GM12878 (cell line): ENCODE measurements at regions not wholly inside any gene's neighbourhood (a gene's known extent, or its start where the extent isn't known, plus 50 kb on each side); places are given as distances from the start of the nearest gene placed in this dataset.

ENCODE experiments used
- ATAC-seq: fragments of 200-7000 bp; cut with Tn5 transposase; 3 replicates; pipeline ENCODE4 v1.9.1; 2020; ENCODE audit warnings: mild to moderate bottlenecking, moderate library complexity
- BruUV-seq: library from RNA; stranded (reverse); fragments of 400-500 nt; replicated peaks from 2 replicates; lab custom pipeline; 2021; lab: Mats Ljungman, UMichigan
- CTCF ChIA-PET: fragments of 300-600 bp; sonication (Branson Sonifier 250); formaldehyde crosslinking; extraction: SDS; loops from one replicate; lab custom pipeline; 2021; ENCODE audit warnings: inconsistent platforms; lab: Yijun Ruan, JAX
- POLR2A ChIA-PET: fragments of 350-600 bp; formaldehyde crosslinking; extraction: SDS; loops from one replicate; lab custom pipeline; 2021; ENCODE audit warnings: inconsistent platforms; lab: Charles Lee
- RAD21 ChIA-PET: fragments of 300-600 bp; sonication (Branson Sonifier 250); formaldehyde crosslinking; loops from one replicate; lab custom pipeline; 2023; ENCODE audit warnings: antibody characterized with exemption; ENCODE audit not compliant: unreplicated experiment; lab: Charles Lee
- SMC1A ChIA-PET: fragments of 300-600 bp; sonication (Branson Sonifier 250); formaldehyde crosslinking; loops from one replicate; lab custom pipeline; 2023; ENCODE audit not compliant: unreplicated experiment, uncharacterized antibody; lab: Charles Lee
- DNase-seq: peaks from one replicate; pipeline ENCODE4 v3.0.0-alpha.2; 2011; ENCODE audit warnings: low read depth, low spot score
- FAIRE-seq: peaks from 3 replicates; lab custom pipeline; 2011; peaks lifted over from hg19 to GRCh38; lab: Jason Lieb, UNC
- H2AFZ ChIP-seq: 2 replicates; pipeline ENCODE4 v1.6.0; 2011; ENCODE audit warnings: low read depth, low read length, control low read depth; ENCODE audit not compliant: control insufficient read depth
- H3K27ac ChIP-seq: 2 replicates; pipeline ENCODE4 v1.5.1; 2011; ENCODE audit warnings: control low read depth; ENCODE audit not compliant: control insufficient read depth, insufficient read depth
- H3K27me3 ChIP-seq, 2 experiments: replicated peaks in 1 of 2; 2 replicates each; pipeline versions ENCODE4 v1.6.0 to v1.6.1; 2011; ENCODE audit warnings: low read length in 1 of 2; ENCODE audit not compliant: control insufficient read depth in 2 of 2, insufficient read depth in 2 of 2
- H3K36me3 ChIP-seq, 2 experiments: 2 replicates each; pipeline ENCODE4 v1.5.1; 2011; ENCODE audit warnings: low read length in 1 of 2; ENCODE audit not compliant: control insufficient read depth in 2 of 2, insufficient read depth in 2 of 2
- H3K4me1 ChIP-seq: 2 replicates; pipeline ENCODE4 v1.6.1; 2011; ENCODE audit warnings: mild to moderate bottlenecking, low read length, moderate library complexity, mixed read lengths; ENCODE audit not compliant: control insufficient read depth, insufficient read depth
- H3K4me2 ChIP-seq: 2 replicates; pipeline ENCODE4 v1.6.0; 2011; ENCODE audit warnings: control low read depth; ENCODE audit not compliant: control insufficient read depth, insufficient read depth
- H3K4me3 ChIP-seq: fragments of 200-600 bp; sonication (generic); 2 replicates; pipeline ENCODE4 v1.5.1; 2016
- H3K79me2 ChIP-seq: 2 replicates; pipeline ENCODE4 v1.6.0; 2011; ENCODE audit warnings: low read length; ENCODE audit not compliant: control insufficient read depth, insufficient read depth
- H3K9ac ChIP-seq: 2 replicates; pipeline ENCODE4 v1.8.0; 2011; ENCODE audit warnings: low read length, control low read depth, mixed read lengths; ENCODE audit not compliant: control insufficient read depth, insufficient read depth
- H3K9me3 ChIP-seq: replicated peaks from 3 replicates; pipeline ENCODE4 v1.5.1; 2011; ENCODE audit warnings: mild to moderate bottlenecking, low read length; ENCODE audit not compliant: control insufficient read depth, insufficient read depth
- H4K20me1 ChIP-seq: 2 replicates; pipeline ENCODE4 v1.6.0; 2011; ENCODE audit not compliant: control insufficient read depth, insufficient read depth
- BACH1 ChIP-seq: fragments of 450-650 bp; IDR thresholded peaks from 2 replicates; pipeline ENCODE4 v1.6.1; 2017; ENCODE audit warnings: mild to moderate bottlenecking, borderline replicate concordance
- CEBPZ ChIP-seq: fragments of 150-350 bp; IDR thresholded peaks from 2 replicates; pipeline ENCODE4 v1.6.1; 2016; ENCODE audit warnings: low read depth, low read length
- NR2F1 ChIP-seq: fragments of 450-650 bp; conservative IDR thresholded peaks from 2 replicates; pipeline ENCODE4 v1.6.1; 2017; ENCODE audit warnings: mild to moderate bottlenecking
- PAX5 ChIP-seq: IDR thresholded peaks from 2 replicates; pipeline ENCODE4 v1.6.1; 2011; ENCODE audit warnings: low read depth, low read length, borderline replicate concordance
- RAD51 ChIP-seq: fragments of 450-650 bp; IDR thresholded peaks from 2 replicates; pipeline ENCODE4 v1.6.1; 2016; ENCODE audit warnings: moderate library complexity, mild to moderate bottlenecking, inconsistent platforms
- RBBP5 ChIP-seq: fragments of 200-600 bp; sonication (generic); conservative IDR thresholded peaks from 2 replicates; pipeline ENCODE4 v1.6.1; 2016
- SP1 ChIP-seq: IDR thresholded peaks from one replicate; pipeline ENCODE4 v1.6.1; 2011; ENCODE audit warnings: low read depth, low read length
- SPI1 ChIP-seq: IDR thresholded peaks from 2 replicates; pipeline ENCODE4 v1.6.1; 2011; ENCODE audit warnings: low read depth, mild to moderate bottlenecking, low read length, moderate library complexity, borderline replicate concordance; ENCODE audit not compliant: insufficient read depth
- SRF ChIP-seq, 2 experiments: IDR thresholded peaks; 2 replicates each; pipeline ENCODE4 v1.6.1; 2011; ENCODE audit warnings: low read depth in 2 of 2, low read length in 2 of 2, mild to moderate bottlenecking in 1 of 2, moderate library complexity in 1 of 2
- ZBED1 ChIP-seq: IDR thresholded peaks from 2 replicates; pipeline ENCODE4 v1.6.1; 2016; ENCODE audit warnings: borderline replicate concordance
- ZBTB11 ChIP-seq: fragments of 450-650 bp; formaldehyde crosslinking; IDR thresholded peaks from 2 replicates; pipeline ENCODE4 v1.5.0; 2022; ENCODE audit warnings: mild to moderate bottlenecking, missing genetic modification characterization
- WGBS: methylation state at CpG from one replicate; pipeline ENCODE4 v1.1.6; 2016; ENCODE audit warnings: low lambda C conversion rate; ENCODE audit not compliant: insufficient replicate concordance, insufficient coverage; ENCODE audit errors: missing lambda C conversion rate; 5-methylcytosine and 5-hydroxymethylcytosine counted together
- in situ Hi-C: fragments of 300-500 bp; cut with MboI; formaldehyde crosslinking; loops from 9 replicates; pipeline ENCODE4 v1.14.3; 2018; ENCODE audit warnings: mixed read lengths
- intact Hi-C: fragments of 100-400 bp; cut with micrococcal nuclease; formaldehyde crosslinking; loops from one replicate; pipeline ENCODE4 v1.14.2; 2022; ENCODE audit not compliant: unreplicated experiment

- TF ChIP-seq CEBPZ, result no peak
- TF ChIP-seq BACH1, result no peak
- TF ChIP-seq RAD51, result no peak
- TF ChIP-seq ZBED1, result no peak
- no peak for TF ChIP-seq PAX5
- TF ChIP-seq, all 136 proteins: peak for 0
Measured at GRCh38 chr3:178226094-178226493, 310.1 kb upstream of the KCNMB2 start (continued).

GRCh38 chr3:178231645-178232044, 304.6 kb upstream of the KCNMB2 start:
- Histone ChIP-seq H3K4me1 (no peaks in the 10 kb centered on the region), H3K36me3 (no peaks in the 10 kb centered on the region), H3K27ac (no peak overlapping the region), H3K9ac (no peak overlapping the region), H3K4me3 (no peak overlapping the region), H3K79me2 (no peaks in the 10 kb centered on the region), H3K9me3 (no peaks in the 10 kb centered on the region), H3K4me2 (no peak overlapping the region), H4K20me1 (no peaks in the 10 kb centered on the region), H3K27me3 (no peaks in the 10 kb centered on the region), H2AFZ (no peak overlapping the region)
- no peak for FAIRE-seq
- intact Hi-C loops, result no loop called here
- TF ChIP-seq ZBTB11 (no peak), RBBP5 (no peak), SP1 (no peak), SPI1 (no peak), NR2F1 (no peak), SRF (IDR thresholded peaks at IDR 0.05; ENCODE audit: low read depth in 2 of 2, low read length in 2 of 2) (no peak)
- CTCF ChIA-PET, result no interaction called here
- DNase-seq, result no peak
- in situ Hi-C loops, result no loop called here
- no peak for ATAC-seq
- BruUV-seq, result no TSS peak
- RAD21 ChIA-PET, result no interaction called here
- POLR2A ChIA-PET, result no interaction called here
- SMC1A ChIA-PET, result interaction anchor here (1.3 kb wide), 1 partner anchor 12 kb away, joined by 3 read pairs; no protein-coding TSS in a partner anchor
- WGBS, result 28% methylated on average over 3 of the region's 3 CpGs
